GM18519 (cell line): ENCODE measurements at regions not wholly inside any gene's neighbourhood (a gene's known extent, or its start where the extent isn't known, plus 50 kb on each side); places are given as distances from the start of the nearest gene placed in this dataset.
A peak's percentile ranks its signal among the peaks of the same experiment; 100 is the strongest.

Source experiments
- ATAC-seq: cut with Tn5 transposase; IDR thresholded peaks from one replicate; pipeline ENCODE4 v1.9.1; 2021; ENCODE audit warnings: mild to moderate bottlenecking, moderate library complexity; ENCODE audit not compliant: unreplicated experiment, low FRiP score

DNA sequence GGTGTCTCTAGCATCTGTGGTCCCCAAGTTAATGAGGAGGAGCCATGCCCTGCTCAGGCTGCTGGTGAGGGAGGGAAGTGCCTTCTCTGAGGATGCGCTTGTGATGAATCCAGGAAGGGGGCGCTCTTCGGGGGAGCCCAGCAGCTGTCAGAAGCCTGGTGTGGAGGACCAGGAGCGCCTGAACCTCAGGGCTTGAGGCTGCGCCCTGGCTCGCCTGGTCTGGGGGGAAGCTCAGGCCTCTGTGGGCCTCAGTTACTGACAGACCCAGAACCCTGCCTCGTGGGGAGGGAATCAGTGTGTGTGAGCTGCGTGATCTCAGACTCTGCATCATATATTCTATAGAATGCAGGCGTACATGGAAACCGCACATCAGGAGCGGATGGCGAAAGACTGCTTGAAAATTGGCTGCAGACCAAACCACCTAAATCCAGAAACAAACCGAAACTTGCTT, 126.1 kb downstream of the SEC14L1 start:
- no peak for ATAC-seq

DNA sequence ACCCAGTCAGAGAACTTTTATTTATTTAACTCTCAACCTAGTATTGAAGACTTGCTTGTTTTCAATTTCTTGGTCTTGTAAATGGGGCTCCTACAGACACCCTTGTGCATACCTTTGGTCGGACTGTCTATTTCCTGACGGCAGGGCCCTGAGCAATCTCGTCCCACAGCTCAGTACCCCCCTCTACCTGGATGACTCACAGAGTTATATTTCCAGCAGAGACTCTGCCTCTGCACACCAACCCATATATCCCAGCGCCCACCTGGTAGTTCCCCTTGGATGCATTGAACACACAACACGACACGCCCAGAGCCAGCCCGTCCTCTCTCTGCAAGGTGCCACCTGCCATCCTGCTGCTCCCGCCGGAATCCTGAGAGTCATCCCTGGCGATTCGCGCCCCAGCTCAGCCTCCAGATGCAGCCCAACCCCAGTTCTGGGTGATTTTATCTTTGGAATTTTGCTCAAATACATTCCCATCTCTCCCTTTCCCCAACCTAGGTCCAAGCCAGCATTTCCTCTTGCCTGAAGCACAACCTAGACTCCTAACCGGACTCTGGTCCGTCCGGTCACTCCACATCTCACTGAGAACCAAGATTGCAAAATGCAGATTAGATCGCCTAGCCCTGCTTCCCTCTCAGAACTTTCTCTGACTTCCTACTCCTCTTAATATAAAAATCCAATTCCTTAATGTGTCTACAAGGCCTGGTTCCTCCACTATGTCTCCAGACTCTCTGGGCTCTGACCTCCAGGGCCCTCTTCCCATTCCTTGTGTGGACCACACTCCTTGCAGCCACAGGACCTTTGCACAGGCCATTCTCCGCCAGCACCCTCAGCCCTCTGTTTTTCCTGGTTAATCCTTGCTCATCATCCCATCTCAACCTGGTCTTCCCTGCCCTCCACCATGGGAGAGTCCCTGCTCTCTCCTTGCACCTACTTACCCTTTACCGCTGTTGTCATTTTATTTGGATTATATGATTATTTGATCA, 129.2 kb downstream of the SEC14L1 start:
- ATAC-seq = no peak

DNA sequence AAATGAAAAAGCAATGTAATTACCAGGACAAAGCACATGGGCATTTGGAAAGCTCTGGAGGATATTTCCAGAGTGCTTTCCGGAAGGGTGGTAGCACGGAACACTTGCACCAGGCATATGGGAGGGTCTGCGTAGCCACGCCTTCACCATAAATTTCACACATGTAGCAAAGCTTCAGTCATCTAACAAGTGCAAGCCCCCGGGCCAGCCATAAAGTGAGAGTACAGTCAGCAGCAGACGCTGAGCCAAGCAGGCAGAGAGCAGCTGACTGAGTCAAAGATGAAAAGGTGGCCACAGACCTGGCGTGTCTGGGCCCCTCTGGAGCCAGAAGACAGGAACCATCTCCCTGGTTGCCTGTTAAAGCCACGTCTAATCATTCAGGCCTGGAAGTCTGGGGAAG, 130.6 kb downstream of the SEC14L1 start:
- ATAC-seq = no peak

DNA sequence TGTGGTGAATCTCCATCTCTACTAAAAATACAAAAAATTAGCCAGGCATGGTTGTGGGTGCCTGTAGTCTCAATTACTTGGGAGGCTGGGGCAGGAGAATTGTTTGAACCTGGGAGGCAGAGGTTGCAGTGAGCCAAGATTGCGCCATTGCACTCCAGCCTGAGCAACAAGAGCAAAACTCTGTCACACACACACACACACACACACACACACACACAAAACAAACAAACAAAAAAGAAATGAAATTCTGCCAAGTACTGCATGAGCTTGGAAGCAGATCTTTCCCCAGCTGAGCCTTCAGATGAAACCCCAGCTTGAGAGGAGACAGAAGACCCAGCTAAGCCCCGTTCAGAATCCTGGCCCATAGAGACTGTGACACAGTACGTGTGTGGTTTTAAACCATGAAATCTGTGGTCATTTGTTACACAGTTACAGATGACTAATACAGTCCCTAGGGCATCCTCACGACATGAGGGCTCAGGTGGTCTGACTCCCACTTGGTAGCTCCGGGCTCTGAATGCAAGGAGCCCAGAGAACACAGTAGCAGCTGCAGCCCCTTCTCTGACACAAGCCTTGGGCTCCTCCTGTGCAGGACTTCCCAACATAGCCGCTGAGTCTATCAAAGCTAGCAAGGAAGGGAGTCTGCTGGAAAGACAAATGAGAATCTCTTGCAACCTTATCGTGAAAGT, 132.8 kb downstream of the SEC14L1 start:
- no peak for ATAC-seq

DNA sequence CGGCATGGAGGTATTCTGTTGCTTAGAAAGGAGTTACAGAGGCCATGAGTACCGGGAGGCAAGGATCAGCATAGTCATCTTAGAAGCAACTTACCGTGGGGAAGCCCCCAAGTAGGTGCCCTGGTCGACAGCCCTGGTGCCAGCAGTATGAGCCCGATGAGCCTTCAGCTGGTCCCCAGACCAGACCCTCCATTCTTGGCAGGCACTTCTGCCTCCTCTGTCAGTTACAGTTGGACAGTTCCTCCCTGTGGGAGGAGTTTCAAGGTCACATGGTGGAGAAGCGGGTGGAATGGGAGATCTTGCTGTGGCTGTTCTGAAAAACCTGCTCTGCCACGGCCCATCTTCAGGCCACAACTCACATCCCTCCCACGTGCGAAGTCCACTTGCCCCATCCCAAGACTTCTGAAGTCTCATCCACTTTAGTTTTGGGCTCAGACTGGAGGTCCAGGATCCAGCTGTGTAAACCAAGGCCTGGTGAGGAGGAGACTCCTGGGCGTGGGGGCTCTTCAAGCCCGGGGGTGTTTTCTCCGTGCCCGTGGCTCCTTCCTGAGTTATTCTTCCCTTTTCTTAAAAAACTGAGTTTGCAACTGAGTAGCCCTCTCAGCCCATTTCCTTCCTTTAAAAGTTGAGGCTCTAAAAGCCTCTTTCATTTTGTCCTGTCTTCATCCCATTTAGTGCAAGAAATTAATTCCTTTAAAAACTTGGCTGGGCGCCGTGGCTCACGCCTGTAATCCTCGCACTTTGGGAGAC, 133.5 kb downstream of the SEC14L1 start:
- no peak for ATAC-seq

DNA sequence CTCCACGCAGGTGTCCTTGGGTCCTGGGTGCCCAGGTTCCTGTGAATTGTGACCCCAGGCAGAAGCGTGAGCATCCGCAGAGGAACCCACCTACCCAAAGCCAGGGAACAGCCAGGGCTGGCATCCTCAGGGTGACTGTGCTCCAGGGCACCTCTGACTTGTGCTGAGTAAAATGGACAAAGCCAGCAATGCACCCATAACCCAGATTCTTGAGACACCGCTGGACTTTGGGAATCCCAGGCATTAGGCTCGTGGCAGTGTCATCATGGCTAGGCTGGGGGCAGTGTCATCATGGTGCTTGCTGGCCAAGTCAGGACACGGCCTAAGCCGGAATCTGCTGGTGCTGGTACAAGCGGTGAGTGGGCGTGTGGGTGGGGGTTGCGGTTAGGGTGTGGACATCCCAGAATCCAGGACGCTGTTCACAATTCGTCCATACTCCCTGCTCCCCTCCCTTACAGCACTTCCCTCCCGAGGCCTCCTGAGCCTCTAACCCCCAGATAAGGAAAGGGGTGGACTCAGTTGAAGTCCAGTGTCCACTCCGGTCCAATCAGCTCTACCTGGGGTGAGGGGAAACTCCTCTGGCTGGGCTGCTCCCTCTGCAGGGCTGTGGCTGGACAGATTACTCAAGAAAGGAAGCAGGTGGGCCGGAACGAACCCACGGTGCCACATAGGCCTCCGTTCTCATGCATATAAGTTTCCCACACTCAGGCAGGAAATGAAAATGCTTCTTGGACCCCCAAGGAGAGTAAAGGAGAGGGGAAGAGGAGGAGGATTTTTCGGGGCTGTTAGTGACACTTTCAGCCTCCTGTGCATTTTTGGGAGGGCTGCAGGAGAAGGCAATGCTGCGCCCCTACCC, 138.9 kb downstream of the SEC14L1 start:
- ATAC-seq = no peak

DNA sequence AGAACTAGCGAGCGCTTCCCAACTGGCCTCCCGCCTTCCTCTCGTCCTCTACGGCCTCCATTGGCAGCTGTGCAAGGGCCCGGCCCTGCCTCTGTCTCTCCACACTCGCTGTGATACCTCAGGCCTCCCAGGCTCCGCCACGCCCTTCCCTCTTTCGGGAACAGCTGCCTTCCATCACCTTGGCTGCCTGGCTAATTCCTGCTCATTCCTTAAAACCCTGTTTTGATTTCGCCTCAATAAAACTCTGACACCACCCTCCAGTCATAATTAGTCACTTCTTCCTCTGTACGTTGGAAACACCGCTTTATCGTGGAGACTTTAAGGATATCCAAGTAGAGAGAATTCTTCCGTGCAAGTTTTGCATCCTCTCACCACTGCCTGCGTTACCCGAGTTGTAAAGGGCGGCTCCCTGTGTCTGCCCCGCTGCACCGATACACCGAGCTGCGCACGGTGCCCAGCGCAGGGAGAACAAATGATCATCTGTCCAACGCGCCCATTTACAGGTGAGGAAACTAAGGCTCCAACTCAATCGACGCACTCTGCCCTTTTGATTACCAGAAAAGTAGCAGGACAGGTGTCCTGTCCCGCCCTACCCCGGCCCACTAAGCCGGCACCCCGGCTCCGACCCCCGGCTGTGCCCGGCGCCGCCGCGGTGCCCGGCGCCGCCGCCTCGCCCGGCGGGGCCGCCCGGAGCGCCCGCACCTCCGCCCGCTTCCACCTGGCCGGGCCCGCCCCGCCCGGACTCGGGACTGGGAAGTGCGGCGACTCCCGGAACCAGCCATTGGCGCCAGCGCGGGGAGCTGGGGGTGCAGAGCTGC, 139.7 kb downstream of the SEC14L1 start:
- no peak for ATAC-seq

DNA sequence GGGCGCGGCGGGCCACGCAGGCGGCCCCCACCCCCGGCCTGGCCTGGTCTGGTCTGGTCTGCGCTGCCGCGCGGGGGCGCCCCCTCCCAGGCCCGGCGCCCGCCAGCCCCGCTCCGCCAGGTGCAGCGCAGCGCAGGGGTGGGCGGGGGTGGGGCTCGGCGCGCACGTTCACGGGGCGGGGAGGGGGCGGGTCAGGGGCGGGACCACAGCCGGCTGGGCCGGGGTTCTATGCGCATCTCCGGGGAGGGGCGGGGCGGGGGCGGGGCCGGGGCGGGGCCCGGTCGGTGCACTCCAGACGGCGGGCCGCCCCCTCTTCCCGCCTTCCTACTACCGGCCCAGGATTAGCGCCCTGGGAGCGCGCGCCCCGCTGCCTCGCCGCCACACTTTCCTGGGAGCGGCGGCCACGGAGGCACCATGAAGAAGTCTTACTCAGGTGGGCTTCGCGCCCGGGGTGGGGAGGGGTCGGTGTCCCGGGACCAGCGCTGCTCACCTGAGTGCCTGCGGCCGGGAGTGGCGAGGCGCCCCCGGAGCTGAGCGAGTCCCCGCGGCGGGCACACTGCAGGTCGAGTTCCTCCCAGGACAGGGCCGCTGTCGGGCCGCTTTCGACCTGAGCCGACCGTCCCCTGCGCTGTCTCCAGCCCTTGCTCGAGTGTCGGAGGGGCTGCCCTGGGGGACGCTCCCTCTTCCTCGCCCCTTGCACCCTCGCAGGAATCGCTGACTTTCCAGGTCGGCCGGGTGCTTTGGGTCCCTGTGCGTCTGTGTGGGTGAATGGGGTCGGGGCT, 140.5 kb downstream of the SEC14L1 start:
- ATAC-seq = peak; percentile 36

DNA sequence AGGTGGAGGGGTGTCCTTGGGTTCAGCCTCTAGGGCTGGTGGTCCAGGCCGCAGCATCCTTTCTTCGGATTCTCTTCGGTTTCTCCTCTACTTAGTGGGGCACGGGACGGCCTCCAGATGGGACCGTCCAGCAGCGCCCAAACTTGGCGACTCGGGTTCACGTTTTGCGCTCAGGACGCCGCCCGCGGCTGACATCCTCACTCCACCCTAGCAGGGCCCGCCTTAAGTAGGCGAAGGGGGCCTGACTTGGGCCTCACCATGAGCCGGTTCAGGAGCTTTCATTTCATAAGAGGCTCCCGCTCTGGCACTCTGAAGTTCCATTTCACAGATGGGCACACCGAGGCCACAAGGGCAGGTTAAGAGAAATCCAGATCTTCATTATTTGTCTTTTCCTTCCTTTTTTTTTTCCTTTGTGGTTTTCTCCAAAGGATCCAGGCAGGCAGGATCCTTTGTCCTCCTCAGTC, 141.2 kb downstream of the SEC14L1 start:
- no peak for ATAC-seq

DNA sequence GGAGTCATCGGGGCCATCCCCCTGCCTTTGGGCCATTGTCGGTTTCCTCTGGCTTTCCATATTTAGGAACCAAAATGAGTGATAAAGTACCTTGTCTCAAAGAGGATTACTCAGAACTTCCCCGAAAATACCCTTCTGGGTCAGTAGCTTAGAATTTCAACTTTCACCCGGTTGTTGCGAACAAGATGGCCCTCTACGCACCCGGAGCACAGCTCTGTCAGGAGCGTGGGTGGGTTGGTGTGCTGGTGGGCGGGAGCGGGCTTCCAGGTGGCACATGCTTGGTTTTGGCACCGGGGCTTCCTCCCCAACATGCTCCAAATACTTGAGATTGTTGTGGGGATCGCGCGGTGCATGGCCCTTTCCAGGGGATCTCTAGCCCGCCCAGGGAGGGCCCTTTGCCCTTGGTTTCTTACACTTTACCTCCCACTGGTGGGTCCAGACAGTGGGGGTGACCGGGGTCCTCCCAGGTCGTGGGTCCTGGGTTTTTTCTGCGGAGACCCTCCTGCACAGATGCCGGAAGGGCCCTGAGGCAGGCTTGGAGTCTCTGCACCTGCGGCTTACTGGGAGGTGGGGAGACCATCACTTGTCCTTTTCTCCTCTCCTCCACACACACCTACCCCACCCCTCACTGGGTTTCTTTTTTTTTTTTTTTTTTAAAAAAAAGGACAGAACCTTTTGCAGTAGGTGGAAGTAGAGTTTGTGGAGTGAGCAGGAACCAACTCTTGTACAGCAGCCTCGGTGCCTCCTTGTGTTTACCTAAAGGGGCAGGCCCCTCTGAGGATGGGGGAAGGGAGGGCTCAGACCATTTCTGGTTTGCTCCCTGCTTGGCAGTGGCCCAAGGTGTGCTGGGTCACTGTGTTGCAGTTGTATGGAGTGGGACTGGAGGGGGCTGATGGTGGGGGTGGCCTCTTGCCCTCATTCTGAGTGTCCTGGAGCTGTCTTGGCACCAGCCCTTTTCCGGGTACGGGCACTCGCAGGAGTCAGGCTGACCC, 142.1 kb downstream of the SEC14L1 start:
- ATAC-seq = no peak

DNA sequence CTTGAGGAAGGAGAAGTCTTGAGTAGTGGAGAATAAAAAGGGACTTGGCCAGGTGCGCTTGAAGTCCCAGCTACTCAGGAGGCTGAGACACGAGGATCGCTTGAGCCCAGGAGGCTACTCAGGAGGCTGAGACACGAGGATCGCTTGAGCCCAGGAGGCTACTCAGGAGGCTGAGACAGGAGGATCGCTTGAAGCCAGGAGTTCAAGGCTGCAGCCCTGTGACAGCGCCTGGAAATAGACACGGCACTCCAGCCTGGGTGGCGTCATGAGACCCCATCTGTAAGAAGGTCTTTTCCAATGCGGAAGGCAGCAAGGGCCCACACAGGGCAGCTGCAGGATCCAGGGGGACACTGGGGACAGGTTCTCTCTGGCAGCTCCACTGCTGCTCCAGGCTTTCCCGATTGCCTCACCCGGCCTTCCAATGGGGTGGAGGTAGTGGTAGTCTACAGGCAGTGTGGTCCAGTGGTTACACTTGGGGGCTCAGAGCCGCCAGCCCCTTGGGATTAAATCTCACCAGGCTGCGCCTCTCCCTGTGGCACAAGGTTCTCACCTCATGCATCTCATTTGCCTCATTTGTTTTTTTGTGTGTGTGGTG, 143.4 kb downstream of the SEC14L1 start:
- no peak for ATAC-seq

DNA sequence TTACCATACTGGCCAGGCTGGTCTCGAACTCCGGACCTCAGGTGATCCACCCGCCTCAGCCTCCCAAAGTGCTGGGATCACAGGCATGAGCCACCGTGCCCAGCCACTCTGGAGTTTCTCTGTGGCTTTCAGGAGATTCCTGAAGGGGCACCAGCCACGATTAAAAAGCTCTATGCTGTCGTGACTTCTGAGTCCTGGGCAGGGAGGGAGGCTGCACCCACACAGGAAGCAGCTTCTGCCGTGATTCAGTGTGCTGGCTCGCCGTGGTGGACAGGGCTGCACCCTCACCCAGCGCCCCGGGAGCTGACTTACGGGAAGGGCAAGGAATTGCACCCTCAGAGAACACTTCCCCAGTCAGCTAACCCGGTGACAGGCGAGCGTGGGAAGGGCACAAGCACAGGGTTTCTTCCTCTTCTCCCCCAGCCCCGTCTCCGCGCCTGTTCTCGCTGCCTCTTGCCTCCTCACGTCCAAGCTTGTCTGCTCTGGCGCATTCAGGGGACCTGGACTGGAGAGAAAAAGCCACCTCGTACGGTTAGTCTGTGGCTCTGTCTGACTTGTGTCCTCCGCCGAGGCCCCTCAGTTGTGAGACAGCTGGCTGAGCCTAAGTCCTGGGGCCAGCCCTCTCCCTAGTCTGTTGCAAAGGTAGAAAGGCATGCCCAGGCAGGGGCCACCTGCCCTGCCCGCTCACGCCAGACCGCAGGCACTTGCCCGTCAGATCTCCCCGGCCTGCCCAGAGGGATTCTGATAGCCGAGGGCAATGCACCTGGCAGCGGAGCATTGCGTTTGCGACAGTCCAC, 145.0 kb downstream of the SEC14L1 start:
- no peak for ATAC-seq

DNA sequence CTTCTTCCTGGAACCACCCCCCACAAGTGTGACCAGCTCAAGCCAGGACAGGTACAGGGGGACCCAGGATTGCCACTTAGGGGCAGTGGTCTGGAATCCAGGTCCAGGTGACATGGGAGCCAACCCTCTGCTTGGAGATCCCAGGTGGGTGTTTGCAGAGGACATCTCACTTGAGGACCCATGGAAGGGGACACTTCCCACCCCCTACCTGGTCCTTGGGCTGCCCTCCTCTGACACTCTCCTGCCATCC, 145.5 kb downstream of the SEC14L1 start:
- no peak for ATAC-seq

DNA sequence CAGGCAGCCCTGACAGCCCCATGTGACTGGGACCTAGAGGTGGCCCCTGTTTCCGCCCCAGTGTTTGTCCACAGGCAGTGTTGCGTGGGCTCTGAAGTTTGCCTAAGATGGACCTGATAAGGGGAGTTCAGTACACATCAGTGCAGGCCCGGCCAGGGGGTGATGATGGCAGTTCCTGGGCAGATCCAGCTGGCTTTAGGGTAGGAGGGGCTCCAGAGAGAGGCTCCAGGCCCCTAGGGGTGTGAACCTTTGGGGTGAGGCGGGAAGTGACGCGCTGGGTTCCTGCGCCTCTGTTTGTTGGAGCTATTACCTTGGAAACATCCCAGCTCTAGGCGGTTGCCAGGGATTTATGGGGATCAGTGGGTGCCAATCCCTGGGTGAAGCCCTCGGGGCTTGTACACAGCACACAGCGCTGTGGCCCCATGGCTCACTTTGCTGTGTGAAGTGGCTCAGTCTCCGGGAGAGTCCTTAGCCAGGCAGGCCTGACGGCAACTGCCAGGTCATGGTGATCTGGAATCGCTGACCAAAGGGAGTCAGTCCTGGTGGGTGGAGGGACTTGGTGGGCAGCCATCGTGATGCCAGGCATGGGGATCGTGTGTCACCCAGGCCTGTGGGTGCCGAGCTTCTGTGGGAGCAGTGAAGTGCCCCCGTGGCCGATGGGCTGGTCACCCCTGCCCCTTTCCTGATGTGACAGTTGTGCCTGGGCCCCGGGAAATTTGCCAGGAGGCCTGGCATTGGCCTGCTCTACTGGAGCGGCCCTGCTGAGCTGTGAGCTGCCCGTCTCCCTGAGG, 146.1 kb downstream of the SEC14L1 start:
- no peak for ATAC-seq

DNA sequence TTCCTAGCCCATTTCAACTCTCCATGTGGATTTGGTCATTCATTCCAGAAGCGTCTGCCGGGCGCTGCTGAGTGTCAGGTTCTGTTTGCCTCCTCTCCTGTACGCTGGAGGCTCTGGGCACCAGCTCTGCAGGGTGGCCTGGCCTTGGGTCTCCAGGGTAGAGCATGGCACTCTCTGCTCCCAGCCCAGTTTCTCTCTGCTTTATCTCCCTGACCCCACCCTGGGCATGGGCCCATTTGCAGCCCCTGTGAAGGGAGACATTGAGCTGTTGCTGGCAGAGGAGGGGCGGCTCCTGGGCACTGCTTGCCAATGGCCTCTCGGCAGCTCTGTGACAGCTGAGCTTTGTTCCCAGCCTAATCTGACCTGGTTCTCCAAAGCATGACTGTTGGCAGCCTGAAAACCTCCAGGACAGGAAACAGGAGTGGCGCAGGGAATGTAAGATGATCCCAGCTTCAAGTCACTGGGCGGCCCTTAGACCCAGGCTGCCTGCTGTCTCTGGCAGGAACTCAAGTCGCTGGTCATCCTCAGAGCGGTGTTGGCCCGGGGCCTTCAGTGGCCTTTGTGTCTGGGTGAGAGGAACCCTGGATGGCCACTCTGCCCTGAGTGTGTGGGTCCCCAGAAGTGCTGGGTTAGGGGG, 146.8 kb downstream of the SEC14L1 start:
- no peak for ATAC-seq
